Bronchial epithelial cell (primary cell): ENCODE measurements at regions not wholly inside any gene's neighbourhood (a gene's known extent, or its start where the extent isn't known, plus 50 kb on each side); places are given as distances from the start of the nearest gene placed in this dataset.

Experiments
- DNase-seq: peaks from one replicate; pipeline ENCODE4 v3.0.0-alpha.2; 2010; ENCODE audit warnings: low read depth
- FAIRE-seq: peaks from 2 replicates; lab custom pipeline; 2011; peaks lifted over from hg19 to GRCh38; lab: Jason Lieb, UNC
- H3K27me3 ChIP-seq: 2 replicates; pipeline ENCODE4 v1.5.1; 2011; ENCODE audit warnings: low read length; ENCODE audit not compliant: control insufficient read depth, insufficient read depth
- H3K36me3 ChIP-seq: 2 replicates; pipeline ENCODE4 v1.5.1; 2011; ENCODE audit warnings: low read length; ENCODE audit not compliant: control insufficient read depth, insufficient read depth
- H3K4me3 ChIP-seq: 2 replicates; pipeline ENCODE4 v1.5.1; 2011; ENCODE audit warnings: mild to moderate bottlenecking, low read depth, low read length, control low read depth
- TF ChIP-seq, protein P1 (sequence below): IDR thresholded peaks from 2 replicates; pipeline ENCODE4 v1.5.1; 2011; ENCODE audit warnings: mild to moderate bottlenecking, moderate library complexity, low read length, control low read depth, inconsistent platforms; ENCODE audit not compliant: insufficient read depth, severe bottlenecking

- H3K27me3 ChIP-seq = no peaks in the 10 kb centered on the region
- no peak for FAIRE-seq
- no peak overlapping the region for H3K4me3 ChIP-seq
- DNase-seq = no peak
- TF ChIP-seq, protein P1, sequence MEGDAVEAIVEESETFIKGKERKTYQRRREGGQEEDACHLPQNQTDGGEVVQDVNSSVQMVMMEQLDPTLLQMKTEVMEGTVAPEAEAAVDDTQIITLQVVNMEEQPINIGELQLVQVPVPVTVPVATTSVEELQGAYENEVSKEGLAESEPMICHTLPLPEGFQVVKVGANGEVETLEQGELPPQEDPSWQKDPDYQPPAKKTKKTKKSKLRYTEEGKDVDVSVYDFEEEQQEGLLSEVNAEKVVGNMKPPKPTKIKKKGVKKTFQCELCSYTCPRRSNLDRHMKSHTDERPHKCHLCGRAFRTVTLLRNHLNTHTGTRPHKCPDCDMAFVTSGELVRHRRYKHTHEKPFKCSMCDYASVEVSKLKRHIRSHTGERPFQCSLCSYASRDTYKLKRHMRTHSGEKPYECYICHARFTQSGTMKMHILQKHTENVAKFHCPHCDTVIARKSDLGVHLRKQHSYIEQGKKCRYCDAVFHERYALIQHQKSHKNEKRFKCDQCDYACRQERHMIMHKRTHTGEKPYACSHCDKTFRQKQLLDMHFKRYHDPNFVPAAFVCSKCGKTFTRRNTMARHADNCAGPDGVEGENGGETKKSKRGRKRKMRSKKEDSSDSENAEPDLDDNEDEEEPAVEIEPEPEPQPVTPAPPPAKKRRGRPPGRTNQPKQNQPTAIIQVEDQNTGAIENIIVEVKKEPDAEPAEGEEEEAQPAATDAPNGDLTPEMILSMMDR = no peak
- no peaks in the 10 kb centered on the region for H3K36me3 ChIP-seq
These were observed 719.5 kb downstream of the XPNPEP1 start for GRCh38 chr10:109203646-109204353.

GRCh38 chr10:109202111-109202510 is 721.2 kb downstream of the XPNPEP1 start:
- Histone ChIP-seq H3K4me3 (no peak overlapping the region), H3K27me3 (no peaks in the 10 kb centered on the region), H3K36me3 (no peaks in the 10 kb centered on the region)
- DNase-seq = no peak
- FAIRE-seq = no peak
- TF ChIP-seq, protein P1 = no peak

GRCh38 chr10:109200646-109201045 is 722.7 kb downstream of the XPNPEP1 start:
- no peak for DNase-seq
- no peak for FAIRE-seq
- Histone ChIP-seq H3K4me3 (no peak overlapping the region), H3K27me3 (no peaks in the 10 kb centered on the region), H3K36me3 (no peaks in the 10 kb centered on the region)
- TF ChIP-seq, protein P1 = no peak

DNA sequence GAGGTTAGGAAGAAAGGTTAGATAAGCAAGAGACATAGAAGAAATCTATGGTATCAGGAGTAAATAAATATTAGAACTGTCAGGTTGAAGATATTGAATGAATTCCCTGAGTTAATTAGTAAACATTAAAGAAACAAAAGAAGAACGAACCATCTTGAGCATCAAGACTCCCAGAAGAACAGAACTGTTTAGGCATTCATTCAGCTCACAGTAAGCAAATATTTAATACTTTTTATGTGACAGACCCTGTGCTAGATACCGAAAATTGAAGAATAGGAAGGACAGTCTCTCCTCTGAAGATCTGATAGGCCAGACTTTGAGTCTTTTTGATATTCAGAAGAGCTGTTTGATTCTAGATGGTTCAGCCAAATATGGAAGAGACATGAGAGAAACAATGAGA is 731.5 kb downstream of the XPNPEP1 start:
- Histone ChIP-seq H3K4me3 (no peak overlapping the region), H3K27me3 (no peaks in the 10 kb centered on the region), H3K36me3 (no peaks in the 10 kb centered on the region)
- FAIRE-seq (no peak), DNase-seq (no peak)
- TF ChIP-seq, protein P1 = no peak

GRCh38 chr10:109191341-109191740 is 732.0 kb downstream of the XPNPEP1 start:
- H3K4me3 ChIP-seq = no peak overlapping the region
- no peak for DNase-seq
- H3K27me3 ChIP-seq = no peaks in the 10 kb centered on the region
- TF ChIP-seq, protein P1 = no peak
- no peaks in the 10 kb centered on the region for H3K36me3 ChIP-seq
- no peak for FAIRE-seq

DNA sequence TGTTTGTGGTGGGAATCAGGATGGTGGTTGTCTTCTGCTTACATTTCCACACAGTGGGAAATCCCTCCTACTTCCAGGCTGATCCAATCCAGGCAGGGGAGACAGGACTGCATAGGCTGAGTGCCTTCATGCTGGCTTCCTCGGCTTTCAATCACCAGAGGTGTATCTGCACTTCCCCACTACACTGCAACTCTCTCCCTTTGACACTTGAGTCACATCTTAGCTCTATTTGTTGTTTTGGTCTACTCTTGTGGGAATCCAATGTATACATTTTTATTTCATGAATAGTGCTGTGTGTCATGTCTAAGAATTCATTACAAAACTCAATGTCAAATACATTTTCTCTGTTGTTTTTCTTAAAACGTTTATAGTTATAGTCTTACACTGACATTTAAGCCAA is 735.6 kb downstream of the XPNPEP1 start:
- TF ChIP-seq, protein P1 = no peak
- no peak overlapping the region for H3K4me3 ChIP-seq
- no peaks in the 10 kb centered on the region for H3K36me3 ChIP-seq
- H3K27me3 ChIP-seq = no peaks in the 10 kb centered on the region
- DNase-seq (no peak), FAIRE-seq (no peak)
